HG03571 (cell line): ENCODE measurements at regions not wholly inside any gene's neighbourhood (a gene's known extent, or its start where the extent isn't known, plus 50 kb on each side); places are given as distances from the start of the nearest gene placed in this dataset.
"Not testable (repeated sequence)": the region's sequence is repeated elsewhere in the genome, so short reads cannot be mapped to it uniquely, and the experiment has no call there.

Source experiments
- ATAC-seq: cut with Tn5 transposase; IDR thresholded peaks from one replicate; pipeline ENCODE4 v1.9.1; 2021; ENCODE audit not compliant: unreplicated experiment

GRCh38 chr13:81340118-81341069, 999.5 kb upstream of the SPRY2 start:
- not testable (repeated sequence) for ATAC-seq

DNA sequence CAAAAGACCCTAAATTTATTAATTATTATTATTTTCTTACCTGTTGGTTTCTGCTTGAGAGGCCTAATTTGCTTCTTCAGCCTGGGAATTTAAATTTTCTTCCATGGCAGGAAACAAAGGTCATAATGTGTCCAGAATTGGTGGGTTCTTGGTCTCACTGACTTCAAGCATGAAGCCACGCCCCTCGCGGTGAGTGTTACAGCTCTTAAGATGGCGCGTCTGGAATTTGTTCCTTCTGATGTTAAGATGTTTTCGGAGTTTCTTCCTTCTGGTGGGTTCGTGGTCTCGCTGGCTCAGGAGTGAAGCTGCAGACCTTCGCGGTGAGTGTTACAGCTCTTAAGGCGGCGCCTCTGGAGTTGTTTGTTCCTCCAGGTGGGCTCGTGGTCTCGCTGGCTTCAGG, 998.7 kb upstream of the SPRY2 start:
- ATAC-seq, result not testable (repeated sequence)

DNA sequence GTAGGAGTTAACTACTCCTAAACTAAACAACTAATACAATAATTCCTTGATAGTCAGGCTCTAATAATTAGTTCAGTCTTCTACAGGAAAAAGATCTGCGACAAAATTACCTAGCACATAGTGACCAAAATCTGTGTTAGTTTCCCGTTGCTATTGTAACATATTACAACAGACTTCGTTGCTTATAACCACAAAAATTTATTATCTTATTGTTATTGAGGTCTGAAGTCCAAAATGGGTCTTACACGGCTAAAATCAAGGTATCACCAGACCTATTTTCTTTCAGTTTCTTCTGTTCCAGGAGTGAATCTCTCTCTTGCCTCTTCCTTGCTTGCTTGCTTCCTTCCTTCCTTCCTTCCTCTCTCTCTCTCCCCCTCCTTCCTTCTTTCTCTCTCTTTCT, 993.6 kb upstream of the SPRY2 start:
- no peak for ATAC-seq

DNA sequence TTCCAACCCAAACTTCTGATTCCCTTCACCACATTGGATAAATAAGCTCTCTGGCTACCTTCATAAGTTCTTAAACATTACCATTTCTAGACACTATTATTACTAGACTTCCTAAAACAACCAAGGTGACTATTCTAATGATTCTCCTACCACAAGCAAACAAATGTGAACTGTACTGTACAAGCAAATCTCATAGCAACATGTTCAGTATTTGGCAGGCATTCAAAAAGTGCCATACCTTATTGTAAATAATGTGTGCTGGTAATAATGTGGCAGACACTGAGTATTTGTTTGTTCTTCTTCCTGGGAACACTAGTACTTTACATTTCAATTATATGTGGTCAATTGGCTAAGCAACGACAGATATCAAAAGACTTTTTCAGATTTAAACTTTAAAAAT, 986.0 kb upstream of the SPRY2 start:
- no peak for ATAC-seq

GRCh38 chr13:81320516-81320915, 979.6 kb upstream of the SPRY2 start:
- ATAC-seq, result peak; percentile 47

DNA sequence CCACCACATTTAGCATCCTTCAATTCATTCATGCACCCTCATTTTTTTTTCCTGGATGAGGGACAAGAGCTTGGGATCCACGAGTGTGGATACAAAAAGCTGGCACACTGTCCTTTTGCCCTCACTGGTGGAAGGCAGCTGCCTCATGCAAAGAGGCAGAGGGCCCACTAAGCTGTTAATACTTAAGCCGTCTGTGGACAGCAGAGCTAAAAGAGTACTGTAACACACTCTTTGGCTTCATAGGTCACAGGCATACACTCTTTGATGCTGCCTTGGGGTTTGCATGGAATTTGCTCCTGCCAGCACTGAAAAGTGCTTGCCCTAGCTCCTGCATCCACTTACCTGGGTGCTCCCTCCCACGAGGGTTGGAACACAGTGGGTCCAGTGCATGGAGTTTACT, 978.4 kb upstream of the SPRY2 start:
- no peak for ATAC-seq

DNA sequence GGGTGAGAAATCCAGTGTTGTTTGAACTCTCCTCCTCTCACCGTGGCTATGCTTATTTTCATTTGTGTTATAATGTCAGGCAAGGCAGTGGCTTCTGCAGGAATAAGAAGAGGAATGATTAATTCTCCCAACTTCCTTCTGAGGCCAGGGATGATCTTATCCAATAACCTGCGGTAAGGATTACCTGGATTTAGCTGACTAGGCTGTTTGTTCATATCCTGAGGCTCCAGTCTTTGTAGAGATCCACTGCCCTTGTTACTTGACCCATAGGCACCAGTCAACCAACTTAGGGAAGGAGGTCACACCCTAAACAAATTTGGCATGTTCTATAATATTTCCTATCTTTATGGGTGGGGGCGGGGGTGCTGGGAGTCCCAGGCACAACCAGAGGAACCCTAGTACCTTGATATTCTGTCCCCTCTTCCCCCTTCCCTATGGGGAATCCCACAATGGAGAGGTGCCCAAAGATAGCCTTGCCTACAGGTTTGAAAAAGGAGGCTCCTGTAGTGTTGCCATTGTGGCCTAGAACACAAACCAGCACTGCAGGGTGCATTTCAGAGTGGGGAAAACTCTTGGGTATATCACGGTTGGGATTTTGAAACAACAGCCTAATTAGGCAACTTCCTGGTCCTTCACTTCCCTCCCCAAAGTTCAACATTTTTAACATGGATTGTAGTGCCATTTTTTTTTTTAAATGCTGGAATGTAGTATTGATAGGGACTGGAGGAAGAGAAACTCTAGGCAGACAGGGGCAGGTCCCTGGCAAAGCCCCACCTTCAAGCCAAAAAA, 977.5 kb upstream of the SPRY2 start:
- ATAC-seq, result no peak

DNA sequence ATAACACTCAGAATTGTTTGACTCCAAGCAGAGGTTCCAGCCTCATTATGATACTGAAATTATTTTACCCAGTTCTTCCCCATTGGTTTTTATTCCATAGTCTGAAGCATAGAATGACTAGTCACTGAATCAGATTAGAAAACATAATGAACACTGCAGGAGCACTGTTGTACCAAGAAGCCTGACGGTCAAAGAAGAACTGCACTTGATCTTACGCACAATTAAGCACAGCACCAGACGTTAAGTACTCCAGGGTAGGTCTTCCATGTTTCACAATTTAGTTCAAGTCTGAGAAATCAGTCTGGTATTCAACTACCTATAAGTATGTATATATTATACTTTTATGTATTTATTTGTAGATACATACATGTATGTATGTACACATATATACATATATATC, 973.5 kb upstream of the SPRY2 start:
- ATAC-seq, result no peak

DNA sequence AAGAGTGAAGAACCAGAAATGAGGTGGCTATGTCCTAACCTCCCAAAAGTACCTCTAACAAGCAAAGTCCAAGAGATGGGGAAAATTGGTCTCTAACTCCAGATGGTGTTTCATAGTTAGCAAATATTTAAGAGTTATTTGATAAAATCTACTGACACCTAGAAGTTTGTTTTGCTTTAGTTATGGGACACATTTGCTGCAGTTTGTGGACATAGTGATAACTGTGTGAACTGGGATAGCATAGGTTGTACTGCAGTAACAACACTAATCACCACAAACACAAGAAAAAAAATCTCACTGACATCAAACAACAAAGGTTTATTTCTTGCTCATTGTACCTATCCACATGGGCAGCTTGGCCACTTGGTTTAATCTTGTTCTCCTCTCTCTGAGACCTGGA, 965.0 kb upstream of the SPRY2 start:
- no peak for ATAC-seq

- ATAC-seq, result no peak
Observed at GRCh38 chr13:81304121-81304659, 963.3 kb upstream of the SPRY2 start.

GRCh38 chr13:81302677-81303076, 961.8 kb upstream of the SPRY2 start:
- ATAC-seq, result no peak

DNA sequence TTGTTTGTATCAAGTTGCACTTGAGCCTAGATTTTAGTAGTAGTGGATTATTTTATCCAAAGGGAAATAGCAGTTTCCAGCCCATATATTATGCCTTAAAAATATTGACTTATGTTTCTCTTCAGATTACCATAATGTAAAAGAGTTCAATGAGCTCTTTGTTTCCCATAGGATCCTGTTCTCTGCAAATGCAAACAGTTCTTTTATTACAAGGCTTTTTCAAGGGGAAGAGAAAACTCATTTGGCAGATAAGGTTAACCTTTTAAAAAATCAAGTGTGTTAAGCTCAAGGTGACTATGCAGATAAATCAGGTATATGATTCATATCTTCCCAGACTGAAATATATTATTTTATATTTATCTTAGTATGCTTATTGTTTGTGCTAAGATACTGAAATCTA, 961.2 kb upstream of the SPRY2 start:
- ATAC-seq, result no peak

GRCh38 chr13:81295177-81295576, 954.3 kb upstream of the SPRY2 start:
- no peak for ATAC-seq

GRCh38 chr13:81293594-81294164, 952.8 kb upstream of the SPRY2 start:
- no peak for ATAC-seq

GRCh38 chr13:81283561-81283960, 942.6 kb upstream of the SPRY2 start:
- ATAC-seq, result peak; percentile 46

GRCh38 chr13:81283062-81283461, 942.1 kb upstream of the SPRY2 start:
- peak; percentile 62 for ATAC-seq

- no peak for ATAC-seq
Observed at GRCh38 chr13:81275666-81276258, 934.8 kb upstream of the SPRY2 start.

DNA sequence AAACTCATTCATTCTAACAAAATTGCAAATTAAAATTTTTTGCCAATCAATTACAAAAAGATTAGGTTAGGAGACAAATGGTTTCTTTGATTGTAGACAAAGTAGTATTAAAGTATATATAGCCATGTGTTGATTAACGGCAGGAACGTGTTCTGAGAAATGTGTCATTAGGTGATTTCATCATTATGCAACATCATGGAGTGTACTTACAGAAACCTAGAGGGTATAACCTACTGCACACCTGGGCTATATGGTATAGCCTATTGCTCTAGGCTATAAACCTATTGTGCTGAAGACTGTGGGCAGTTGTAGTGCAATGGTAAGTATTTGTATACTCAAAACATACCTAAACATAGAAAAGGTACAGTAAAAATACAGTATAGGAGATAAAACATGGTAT, 906.8 kb upstream of the SPRY2 start:
- no peak for ATAC-seq

DNA sequence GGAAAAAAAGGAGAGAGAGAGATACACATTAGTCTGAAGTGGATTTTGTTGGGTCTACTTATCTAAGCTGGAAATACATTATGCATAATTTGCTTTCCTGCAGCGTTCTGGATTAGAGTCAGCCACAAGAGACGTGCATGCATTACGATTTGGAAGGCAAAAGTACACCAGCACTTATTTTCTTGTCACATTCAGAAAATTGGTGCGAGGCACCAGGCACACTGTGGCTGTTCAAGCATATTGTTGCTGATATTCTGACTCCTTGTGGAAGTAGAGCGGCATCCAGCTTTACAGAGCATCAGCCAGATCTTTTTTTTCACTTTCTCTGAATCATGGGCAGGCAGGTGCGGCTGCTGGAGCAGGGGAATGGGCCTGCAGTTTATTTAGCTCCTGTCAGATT, 905.6 kb upstream of the SPRY2 start:
- no peak for ATAC-seq

- ATAC-seq, result no peak
Observed at GRCh38 chr13:81244011-81244410, 903.1 kb upstream of the SPRY2 start.

DNA sequence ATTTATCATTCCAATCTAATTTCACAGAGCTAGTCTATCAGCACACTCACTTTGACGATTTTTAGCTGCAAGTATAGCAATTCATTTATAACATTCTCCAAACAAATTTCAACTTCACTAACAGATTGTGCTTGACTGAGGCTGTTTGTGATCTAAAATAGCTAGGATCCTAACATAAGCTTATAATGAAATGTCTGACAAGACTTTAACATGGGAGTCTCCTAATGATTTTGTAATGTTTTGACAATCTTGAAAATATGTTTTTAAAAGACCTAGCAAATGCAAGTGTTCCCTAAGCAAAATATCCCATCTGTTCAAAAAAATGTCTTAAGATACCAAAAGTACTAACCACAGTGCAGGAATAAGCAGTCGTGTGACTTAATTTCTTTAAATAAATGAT, 889.5 kb upstream of the SPRY2 start:
- no peak for ATAC-seq
